ENCODE measurements at regions not wholly inside any gene's neighbourhood (a gene's known extent, or its start where the extent isn't known, plus 50 kb on each side); places are given as distances from the start of the nearest gene placed in this dataset.

GRCh38 chr2:236334122-236334876 lies 70.1 kb upstream of the ASB18 start:
- Histone ChIP-seq H3K9me3 (ENCODE audit: control insufficient read depth, insufficient read depth, low read length) (no peaks in the 10 kb centered on the region; the same call in 1 of the 2 replicates), H3K27ac (ENCODE audit: low read depth, low read length) (no peak overlapping the region), H3K27me3 (ENCODE audit: control insufficient read depth, insufficient read depth, low read length) (peaks cover 3% of the 10 kb centered on the region), H3K4me3 (ENCODE audit: low read depth, low read length) (no peak overlapping the region)
- ChIA-PET POLR2A (no interaction called here), CTCF (interaction anchor here (2.1 kb wide), 1 partner anchor 9 kb away, joined by 8 read pairs; no protein-coding TSS in a partner anchor)
- no peak for DNase-seq (ENCODE audit: low read depth, low spot score)
- TF ChIP-seq CTCF (IDR thresholded peaks at IDR 0.05; ENCODE audit: low read depth, low read length), result no peak

GRCh38 chr2:236335696-236336574 lies 71.7 kb upstream of the ASB18 start:
- POLR2A ChIA-PET, result no interaction called here
- Histone ChIP-seq H3K27ac (ENCODE audit: low read depth, low read length) (no peak overlapping the region), H3K27me3 (ENCODE audit: control insufficient read depth, insufficient read depth, low read length) (peaks cover 3% of the 10 kb centered on the region), H3K9me3 (ENCODE audit: control insufficient read depth, insufficient read depth, low read length) (no peaks in the 10 kb centered on the region; the same call in 1 of the 2 replicates), H3K4me3 (ENCODE audit: low read depth, low read length) (no peak overlapping the region)
- no peak for DNase-seq (ENCODE audit: low read depth, low spot score)
- CTCF ChIA-PET, result interaction anchor here (0.7 to 2.1 kb wide), 2 partner anchors 8 to 556 kb away, joined by 3 to 8 read pairs; no protein-coding TSS in a partner anchor
- TF ChIP-seq CTCF (IDR thresholded peaks at IDR 0.05; ENCODE audit: low read depth, low read length), result no peak

- CTCF ChIA-PET, result no interaction called here
- H3K27ac ChIP-seq (ENCODE audit: low read depth, low read length), result no peak overlapping the region
- no peak overlapping the region for H3K4me3 ChIP-seq (ENCODE audit: low read depth, low read length)
- POLR2A ChIA-PET, result interaction anchor here (0.8 kb wide), 1 partner anchor 32 kb away, joined by 6 read pairs; no protein-coding TSS in a partner anchor
- no peaks in the 10 kb centered on the region; the same call in 1 of the 2 replicates for H3K9me3 ChIP-seq (ENCODE audit: control insufficient read depth, insufficient read depth, low read length)
- H3K27me3 ChIP-seq (ENCODE audit: control insufficient read depth, insufficient read depth, low read length), result peaks cover 3% of the 10 kb centered on the region
- DNase-seq (ENCODE audit: low read depth, low spot score), result no peak
- TF ChIP-seq CTCF (IDR thresholded peaks at IDR 0.05; ENCODE audit: low read depth, low read length), result no peak
Observed at GRCh38 chr2:236336575-236337464, 72.6 kb upstream of the ASB18 start.

GRCh38 chr2:236337465-236338325 lies 73.5 kb upstream of the ASB18 start:
- H3K27ac ChIP-seq (ENCODE audit: low read depth, low read length), result no peak overlapping the region
- no peaks in the 10 kb centered on the region; the same call in 1 of the 2 replicates for H3K9me3 ChIP-seq (ENCODE audit: control insufficient read depth, insufficient read depth, low read length)
- TF ChIP-seq CTCF (IDR thresholded peaks at IDR 0.05; ENCODE audit: low read depth, low read length), result no peak
- ChIA-PET CTCF (no interaction called here), POLR2A (interaction anchor here (0.8 kb wide), 1 partner anchor 31 kb away, joined by 6 read pairs; no protein-coding TSS in a partner anchor)
- H3K4me3 ChIP-seq (ENCODE audit: low read depth, low read length), result no peak overlapping the region
- H3K27me3 ChIP-seq (ENCODE audit: control insufficient read depth, insufficient read depth, low read length), result peaks cover 3% of the 10 kb centered on the region
- DNase-seq (ENCODE audit: low read depth, low spot score), result no peak

Measured in AG04450 (cell line).